Ishikawa (cell line): ENCODE measurements at regions not wholly inside any gene's neighbourhood (a gene's known extent, or its start where the extent isn't known, plus 50 kb on each side); places are given as distances from the start of the nearest gene placed in this dataset.

Experiments
- CEBPB ChIP-seq: IDR thresholded peaks from 2 replicates; pipeline ENCODE4 v1.6.1; 2012
- CREB1 ChIP-seq: IDR thresholded peaks from 2 replicates; pipeline ENCODE4 v1.6.1; 2012; ENCODE audit warnings: low read depth
- EGR1 ChIP-seq: IDR thresholded peaks from 2 replicates; pipeline ENCODE4 v1.6.1; 2012
- EP300 ChIP-seq: IDR thresholded peaks from 2 replicates; pipeline ENCODE4 v1.6.1; 2012; ENCODE audit warnings: borderline replicate concordance
- FOXM1 ChIP-seq: IDR thresholded peaks from 2 replicates; pipeline ENCODE4 v1.6.1; 2012; ENCODE audit warnings: low read depth, borderline replicate concordance
- MAX ChIP-seq: IDR thresholded peaks from 2 replicates; pipeline ENCODE4 v1.6.1; 2012
- NFIC ChIP-seq: IDR thresholded peaks from 2 replicates; pipeline ENCODE4 v1.6.1; 2012
- RAD21 ChIP-seq: IDR thresholded peaks from 2 replicates; pipeline ENCODE4 v1.6.1; 2012; ENCODE audit warnings: low read depth
- REST ChIP-seq: IDR thresholded peaks from 2 replicates; pipeline ENCODE4 v1.6.1; 2012; ENCODE audit warnings: low read depth, mild to moderate bottlenecking
- TAF1 ChIP-seq: IDR thresholded peaks from 2 replicates; pipeline ENCODE4 v1.6.1; 2012; ENCODE audit warnings: low read depth, mild to moderate bottlenecking
- TCF12 ChIP-seq: IDR thresholded peaks from 2 replicates; pipeline ENCODE4 v1.6.1; 2012; ENCODE audit warnings: low read depth
- TEAD4 ChIP-seq: IDR thresholded peaks from 2 replicates; pipeline ENCODE4 v1.6.1; 2012
- USF1 ChIP-seq: IDR thresholded peaks from 2 replicates; pipeline ENCODE4 v1.6.1; 2012
- YY1 ChIP-seq: IDR thresholded peaks from 2 replicates; pipeline ENCODE4 v1.6.1; 2012; ENCODE audit warnings: low read depth
- ZBTB7A ChIP-seq: IDR thresholded peaks from 2 replicates; pipeline ENCODE4 v1.6.1; 2012; ENCODE audit warnings: low read depth

- TF ChIP-seq FOXM1 (no peak), NFIC (no peak), TCF12 (no peak), YY1 (no peak), TEAD4 (no peak), USF1 (no peak), EGR1 (no peak), CREB1 (no peak), TAF1 (no peak), ZBTB7A (no peak), MAX (no peak), EP300 (no peak), CEBPB (no peak), RAD21 (no peak), REST (no peak)
Measured at GRCh38 chr7:113175525-113176104, 57.3 kb upstream of the SMIM30 start.

GRCh38 chr7:113172726-113173125 lies 54.4 kb upstream of the SMIM30 start:
- TF ChIP-seq NFIC (no peak), TEAD4 (no peak)

GRCh38 chr7:113170591-113170990 lies 52.2 kb upstream of the SMIM30 start:
- no peak for TF ChIP-seq USF1
- TF ChIP-seq NFIC: no peak
- TF ChIP-seq CEBPB: no peak
- TF ChIP-seq TEAD4: no peak
- TF ChIP-seq EGR1: no peak
- no peak for TF ChIP-seq CREB1
- no peak for TF ChIP-seq FOXM1
- TF ChIP-seq YY1: no peak
- TF ChIP-seq TCF12: no peak
- no peak for TF ChIP-seq MAX
- no peak for TF ChIP-seq REST
- TF ChIP-seq RAD21: no peak
